ENCODE measurements at regions not wholly inside any gene's neighbourhood (a gene's known extent, or its start where the extent isn't known, plus 50 kb on each side); places are given as distances from the start of the nearest gene placed in this dataset.
"Not testable (repeated sequence)": the region's sequence is repeated elsewhere in the genome, so short reads cannot be mapped to it uniquely, and the experiment has no call there.

DNA sequence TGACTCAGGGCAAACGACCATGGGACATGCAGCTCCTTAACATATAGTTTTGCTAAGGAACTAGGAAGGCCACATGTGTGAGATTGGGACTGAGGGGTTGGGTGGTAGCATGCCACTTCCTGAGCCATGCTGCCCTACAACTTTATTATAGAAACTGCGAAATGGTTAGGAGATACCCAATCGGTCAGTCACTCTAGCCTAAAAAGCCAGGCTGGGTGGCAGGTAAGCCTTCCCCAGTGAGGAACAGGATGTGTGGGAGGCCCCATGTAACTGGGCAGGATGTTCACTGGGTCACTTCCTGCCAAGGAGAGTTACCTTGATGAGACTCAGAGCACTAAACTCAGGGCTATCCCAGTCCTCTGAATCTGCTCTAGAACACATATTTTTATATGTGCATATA, 123.5 kb downstream of the MAP3K7 start:
- DNase-seq (ENCODE audit: low spot score): no peak

- DNase-seq (ENCODE audit: low spot score): no peak
Observed at GRCh38 chr6:90462102-90462501, 124.8 kb downstream of the MAP3K7 start.

GRCh38 chr6:90461383-90461782, 125.5 kb downstream of the MAP3K7 start:
- no peak for DNase-seq (ENCODE audit: low spot score)

DNA sequence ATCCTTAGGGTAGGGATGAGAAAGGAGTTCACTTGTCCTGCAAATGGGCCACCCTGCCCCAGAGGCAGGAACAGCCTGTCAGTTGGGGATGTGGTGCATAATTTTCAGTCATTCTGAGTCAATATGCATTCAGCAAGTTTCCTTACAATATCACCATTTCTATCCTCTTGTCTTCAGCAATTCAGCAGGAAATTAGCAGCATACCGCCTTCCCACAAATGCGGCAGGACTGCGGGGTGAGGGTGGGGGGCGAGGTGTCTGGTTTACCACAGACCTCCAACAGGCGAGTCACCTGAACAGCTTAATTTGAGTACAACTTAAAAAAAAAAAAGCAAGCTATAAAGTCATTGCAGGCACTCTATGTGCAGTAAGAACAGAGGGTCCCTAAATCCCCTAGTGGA, 126.8 kb downstream of the MAP3K7 start:
- DNase-seq (ENCODE audit: low spot score): no peak

DNA sequence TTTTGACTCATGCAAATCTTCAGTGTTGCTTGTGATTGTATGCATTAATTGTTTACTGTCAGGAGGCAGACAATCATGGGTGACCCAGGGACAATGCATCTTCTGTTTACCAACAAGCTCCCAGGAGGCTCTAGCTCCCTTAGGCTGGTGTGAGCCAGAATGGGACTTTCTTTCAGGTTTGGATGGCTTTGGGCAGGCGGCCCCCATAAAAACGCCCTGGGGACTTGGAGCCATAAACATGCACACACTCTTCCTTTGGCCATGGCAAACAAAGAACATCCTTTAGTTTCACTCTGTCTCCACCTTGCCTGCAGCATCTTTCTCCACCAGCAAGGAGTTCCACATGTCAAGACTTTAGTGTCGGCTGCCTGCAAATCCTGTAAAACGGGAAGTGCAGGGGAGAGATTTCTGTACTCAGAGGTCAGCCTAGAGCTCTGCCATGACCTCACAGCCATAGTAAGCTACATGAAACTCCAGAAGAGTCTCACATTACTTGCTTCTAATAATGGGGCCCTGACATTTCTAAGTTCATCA, 127.6 kb downstream of the MAP3K7 start:
- DNase-seq (ENCODE audit: low spot score): no peak

- DNase-seq (ENCODE audit: low spot score): peak; percentile 18
Observed at GRCh38 chr6:90458353-90459224, 128.3 kb downstream of the MAP3K7 start.

- no peak for DNase-seq (ENCODE audit: low spot score)
Observed at GRCh38 chr6:90457867-90458259, 129.0 kb downstream of the MAP3K7 start.

DNA sequence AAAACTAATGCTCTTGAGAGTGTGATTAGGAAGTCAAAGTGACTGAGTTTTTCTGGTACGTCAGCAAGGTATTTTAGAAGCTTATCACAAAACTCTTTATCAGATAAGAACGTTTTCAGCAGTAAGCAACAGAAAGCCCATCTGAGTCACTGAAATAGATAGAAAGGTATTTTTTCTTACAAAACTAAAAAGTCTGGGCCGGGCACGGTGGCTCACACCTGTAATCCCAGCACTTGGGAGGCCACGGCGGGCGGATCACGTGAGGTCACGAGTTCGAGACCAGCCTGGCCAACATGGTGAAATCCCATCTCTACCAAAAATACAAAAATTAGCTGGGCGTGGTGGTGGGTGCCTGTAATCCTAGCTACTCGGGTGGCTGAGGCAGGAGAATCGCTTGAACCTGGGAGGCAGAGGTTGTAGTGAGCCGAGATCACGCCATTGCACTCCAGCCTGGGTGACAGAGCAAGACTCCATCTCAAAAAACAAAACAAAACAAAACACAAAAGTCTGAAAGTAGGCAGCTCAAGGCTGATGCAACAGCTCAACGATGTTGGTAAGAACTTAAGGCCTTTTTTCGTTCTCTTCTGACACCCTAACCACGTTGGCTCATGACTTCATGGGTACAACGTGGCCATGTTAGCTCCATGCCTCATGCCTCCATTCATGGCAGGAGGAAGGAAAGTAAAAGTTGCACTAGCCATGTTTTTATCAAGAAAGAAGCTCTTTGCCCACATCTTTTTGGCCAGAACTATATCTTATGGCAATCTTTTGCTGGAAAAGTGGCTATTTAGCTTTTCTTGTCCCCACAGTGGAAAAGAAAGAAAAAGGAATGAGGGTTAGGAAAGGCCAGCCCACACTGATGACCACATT, 129.6 kb downstream of the MAP3K7 start:
- not testable (repeated sequence) for DNase-seq (ENCODE audit: low spot score)

- no peak for DNase-seq (ENCODE audit: low spot score)
Observed at GRCh38 chr6:90456001-90456400, 130.9 kb downstream of the MAP3K7 start.

DNA sequence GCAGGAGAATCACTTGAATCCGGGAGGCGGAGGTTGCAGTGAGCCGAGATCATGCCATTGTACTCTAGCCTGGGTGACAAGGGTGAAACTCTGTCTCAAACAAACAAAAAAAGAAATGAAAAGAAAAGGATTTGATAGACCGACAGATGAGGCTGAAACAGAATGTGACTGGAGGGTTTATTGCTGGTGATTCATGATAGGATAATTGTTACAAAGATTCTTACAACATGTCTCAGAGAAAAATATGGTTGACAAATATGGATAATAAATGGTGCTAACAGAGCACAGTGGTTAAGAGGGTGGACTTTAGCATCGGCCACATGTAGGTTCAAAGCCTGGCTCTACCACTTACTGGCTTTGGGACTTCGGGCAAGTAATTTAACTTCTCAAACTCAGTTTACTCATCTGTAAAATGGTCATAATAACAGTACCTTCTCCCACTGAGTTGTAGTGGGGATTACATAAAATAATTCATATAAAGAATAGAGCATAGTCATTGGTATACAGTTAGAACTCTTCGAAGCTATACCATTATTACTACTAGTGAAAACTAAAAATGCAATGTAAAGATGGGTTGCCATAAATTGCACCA, 131.9 kb downstream of the MAP3K7 start:
- no peak for DNase-seq (ENCODE audit: low spot score)

DNA sequence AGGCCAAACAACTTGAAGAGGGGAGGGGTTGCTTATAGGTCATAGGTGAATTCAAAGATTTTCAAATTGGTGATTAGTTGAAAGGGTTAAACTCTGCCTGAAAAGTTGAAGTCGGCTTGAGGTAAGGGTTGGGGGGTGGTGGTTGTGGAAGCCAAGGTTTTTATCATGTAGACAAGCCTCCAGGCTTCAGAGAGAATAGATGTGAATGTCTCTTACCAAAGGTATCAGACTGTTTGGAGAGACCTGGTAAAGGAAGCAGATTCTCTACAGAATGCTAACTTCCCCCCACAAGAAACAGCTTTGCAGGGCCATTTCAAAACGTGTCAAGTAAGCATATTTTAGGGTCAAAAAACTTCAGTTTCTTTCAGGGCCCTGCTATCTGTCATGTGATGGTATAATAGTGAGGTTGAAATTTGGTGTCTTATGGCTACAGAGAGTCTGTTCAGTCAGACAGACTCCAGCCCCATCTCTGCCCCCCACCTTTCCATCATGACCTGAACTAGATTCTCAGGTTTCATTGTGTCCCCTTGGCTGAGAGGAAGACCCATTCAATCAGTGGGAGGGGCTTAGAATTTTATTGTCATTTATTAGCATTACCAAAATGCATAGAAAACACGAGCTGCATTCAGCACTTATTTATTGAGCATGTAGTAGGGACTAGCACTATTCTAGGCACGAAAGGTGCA, 136.5 kb downstream of the MAP3K7 start:
- no peak for DNase-seq (ENCODE audit: low spot score)

DNA sequence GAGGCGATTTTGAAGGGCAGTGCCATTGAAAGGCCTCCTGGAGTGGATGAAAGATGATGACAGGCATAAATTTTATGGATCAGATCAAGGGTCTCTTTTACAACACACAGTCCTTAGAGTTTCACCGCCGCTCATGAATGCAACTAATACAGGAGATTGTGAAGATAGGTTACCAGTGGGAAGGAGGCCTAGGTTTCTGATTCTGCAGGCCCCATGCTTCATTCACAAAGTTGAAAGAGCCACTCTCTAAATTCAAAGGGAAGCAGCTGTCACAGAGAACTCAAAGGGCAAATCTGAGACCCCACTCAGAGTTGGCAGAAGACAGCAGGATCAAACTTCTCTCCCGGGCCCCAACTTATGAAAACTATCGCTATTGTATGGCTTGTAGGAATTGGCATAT, 137.6 kb downstream of the MAP3K7 start:
- no peak for DNase-seq (ENCODE audit: low spot score)

GRCh38 chr6:90448836-90449235, 138.0 kb downstream of the MAP3K7 start:
- no peak for DNase-seq (ENCODE audit: low spot score)

DNA sequence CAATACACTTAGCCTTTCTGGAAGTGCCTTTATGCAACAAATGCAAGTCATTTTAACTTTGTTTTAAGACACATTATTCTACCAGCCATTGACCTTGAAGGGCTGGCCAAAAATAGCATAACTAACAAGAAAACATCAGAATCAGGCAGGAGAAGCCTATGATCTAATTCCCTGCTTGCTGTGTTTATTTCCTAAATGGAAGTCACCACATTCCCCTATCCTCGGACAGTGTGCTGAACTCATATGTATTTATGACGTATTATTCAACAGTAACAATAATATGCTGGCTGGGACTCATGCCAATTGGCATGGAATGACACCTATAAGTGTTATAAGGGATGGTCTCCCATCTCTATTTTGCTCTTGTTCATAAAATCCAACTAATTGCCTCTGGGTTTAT, 140.7 kb downstream of the MAP3K7 start:
- DNase-seq (ENCODE audit: low spot score): no peak

GRCh38 chr6:90445533-90446108, 141.3 kb downstream of the MAP3K7 start:
- no peak for DNase-seq (ENCODE audit: low spot score)

DNA sequence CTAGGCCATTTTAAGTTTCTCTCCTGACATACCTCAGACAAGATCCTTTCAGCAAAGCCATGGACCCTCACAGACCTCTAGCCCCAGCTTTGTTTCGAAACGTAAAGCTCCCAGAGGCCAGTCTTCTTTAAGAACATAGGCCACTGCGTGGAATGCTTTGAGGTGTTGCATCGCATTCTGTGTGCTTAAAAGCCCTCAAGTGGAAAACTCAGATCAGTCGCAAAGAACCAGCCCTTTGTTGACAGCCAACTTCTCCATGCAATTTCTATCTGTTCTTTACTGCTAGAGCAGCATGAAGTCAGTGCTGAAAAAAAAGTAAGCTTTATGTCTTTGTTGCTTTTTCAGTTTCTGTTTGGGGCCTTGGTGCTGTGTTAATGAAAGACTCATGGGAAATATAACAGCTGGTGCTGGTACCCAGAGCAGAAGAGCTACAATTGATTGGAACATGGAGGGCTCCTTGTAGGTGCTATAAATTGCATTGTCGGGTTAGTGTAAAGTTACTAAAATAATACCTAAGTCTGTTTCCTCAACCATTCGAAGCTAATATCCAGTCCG, 142.6 kb downstream of the MAP3K7 start:
- DNase-seq (ENCODE audit: low spot score): no peak

DNA sequence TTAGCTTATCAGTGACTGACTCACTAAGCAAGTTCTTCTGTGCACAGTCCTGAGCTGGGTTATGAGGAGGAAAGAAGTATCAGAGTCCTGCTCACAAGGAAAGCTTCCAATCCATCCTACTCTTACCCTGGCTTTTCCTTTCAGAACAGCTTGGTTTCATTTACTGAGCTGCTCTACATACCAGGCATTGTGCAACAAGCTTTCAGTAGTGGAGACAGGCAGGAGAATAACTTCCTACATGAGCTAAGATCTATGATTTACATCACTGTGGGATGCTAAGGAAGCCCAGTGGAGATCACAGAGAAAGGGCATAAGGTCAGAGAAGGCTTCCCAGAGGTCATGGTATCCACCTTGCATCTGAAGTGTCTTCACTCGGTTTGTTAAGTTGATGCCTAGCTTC, 144.5 kb downstream of the MAP3K7 start:
- DNase-seq (ENCODE audit: low spot score): no peak

- DNase-seq (ENCODE audit: low spot score): no peak
Observed at GRCh38 chr6:90440586-90441283, 144.1 kb upstream of the BACH2 start.

DNA sequence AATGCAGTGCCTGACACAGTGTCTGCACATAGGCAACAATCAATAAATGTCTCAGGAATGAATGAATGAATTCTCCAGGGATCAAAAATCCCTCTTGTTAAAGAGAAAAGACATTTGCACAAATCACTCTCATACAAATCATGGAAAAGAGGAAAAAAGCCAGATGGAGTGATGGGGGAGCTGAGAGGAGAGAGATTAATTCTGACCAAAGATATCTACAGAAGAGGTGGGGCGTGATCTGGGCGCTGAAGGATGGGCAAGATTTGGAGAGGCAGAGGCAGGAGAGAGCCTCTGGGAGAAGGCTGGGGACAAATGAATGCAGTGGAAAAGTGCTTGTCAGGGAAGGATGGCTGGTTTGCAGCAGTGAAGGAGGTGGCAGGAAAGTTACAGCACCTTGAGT, 142.9 kb upstream of the BACH2 start:
- DNase-seq (ENCODE audit: low spot score): no peak

DNA sequence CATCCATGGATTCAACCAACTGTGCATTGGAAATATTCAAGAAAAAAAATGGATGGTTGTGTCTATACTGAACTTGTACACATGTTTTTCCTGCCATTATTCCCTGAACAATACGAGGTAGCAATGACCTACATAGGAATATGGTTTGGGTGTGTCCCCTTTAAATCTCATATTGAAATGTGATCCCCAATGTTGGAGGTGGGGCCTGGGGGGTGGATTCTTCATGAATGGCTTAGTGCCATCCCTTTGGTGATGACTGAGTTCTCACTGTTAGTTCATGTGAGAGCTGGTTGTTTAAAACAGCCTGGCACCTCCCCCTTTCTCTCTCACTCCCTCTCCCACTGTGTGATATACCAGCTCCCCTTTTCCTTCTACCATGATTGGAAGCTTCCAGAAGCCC, 139.8 kb upstream of the BACH2 start:
- no peak for DNase-seq (ENCODE audit: low spot score)
